Endothelial cell of umbilical vein (primary cell): ENCODE measurements at regions not wholly inside any gene's neighbourhood (a gene's known extent, or its start where the extent isn't known, plus 50 kb on each side); places are given as distances from the start of the nearest gene placed in this dataset.

Experiments used
- BruUV-seq: library from RNA; stranded (reverse); fragments of 400-500 nt; replicated peaks from 2 replicates; lab custom pipeline; 2021; lab: Mats Ljungman, UMichigan
- CTCF ChIA-PET: fragments of 300-600, 350-600 bp; sonication (Branson Sonifier 250); formaldehyde crosslinking; loops from one replicate; lab custom pipeline; 2021; ENCODE audit warnings: antibody characterized with exemption, inconsistent platforms; lab: Charles Lee
- POLR2A ChIA-PET: fragments of 300-600, 350-600 bp; sonication (Branson Sonifier 250); formaldehyde crosslinking; loops from one replicate; lab custom pipeline; 2021; ENCODE audit warnings: antibody characterized with exemption, inconsistent platforms; lab: Charles Lee
- DNase-seq: peaks from one replicate; pipeline ENCODE4 v3.0.0-alpha.2; 2011; ENCODE audit warnings: low read depth, low spot score
- FAIRE-seq: peaks from 2 replicates; lab custom pipeline; 2011; peaks lifted over from hg19 to GRCh38; lab: Jason Lieb, UNC
- H2AFZ ChIP-seq: 2 replicates; pipeline ENCODE4 v1.6.0; 2012; ENCODE audit warnings: low read depth, low read length, control low read depth, inconsistent platforms
- H3K27ac ChIP-seq: 2 replicates; pipeline ENCODE4 v1.5.1; 2011; ENCODE audit warnings: low read depth, mild to moderate bottlenecking, control low read depth, low read length, moderate library complexity; ENCODE audit not compliant: insufficient read depth
- H3K27me3 ChIP-seq, 2 experiments: 2 replicates each; pipeline versions ENCODE4 v1.6.0 to v1.6.1; 2011; ENCODE audit warnings: low read length in 2 of 2, mixed read lengths in 1 of 2; ENCODE audit not compliant: control insufficient read depth in 2 of 2, insufficient read depth in 2 of 2
- H3K36me3 ChIP-seq, 2 experiments: 2 replicates in 1 of 2; 3 replicates in 1 of 2; pipeline ENCODE4 v1.5.1; 2011; ENCODE audit warnings: low read length in 2 of 2, mild to moderate bottlenecking in 1 of 2, moderate library complexity in 1 of 2; ENCODE audit not compliant: control insufficient read depth in 2 of 2, insufficient read depth in 2 of 2; ENCODE audit errors: extremely low read depth in 1 of 2
- H3K4me1 ChIP-seq: 3 replicates; pipeline ENCODE4 v1.5.1; 2011; ENCODE audit warnings: mild to moderate bottlenecking, low read length; ENCODE audit not compliant: control insufficient read depth, insufficient read depth; ENCODE audit errors: extremely low read depth
- H3K4me2 ChIP-seq: 2 replicates; pipeline ENCODE4 v1.6.1; 2011; ENCODE audit warnings: low read length, control low read depth, mixed read lengths; ENCODE audit not compliant: insufficient read depth
- H3K4me3 ChIP-seq, 3 experiments: fragments of 200-600 bp in 1 of 3; sonication (generic), shearing (Covaris generic) in 1 of 3; replicated peaks in 1 of 3; 2 replicates each; pipeline ENCODE4 v1.5.1; 2011 to 2016; ENCODE audit warnings: control low read depth in 3 of 3, low read length in 3 of 3, mild to moderate bottlenecking in 2 of 3, inconsistent platforms in 1 of 3, low read depth in 1 of 3, moderate library complexity in 1 of 3; ENCODE audit not compliant: insufficient read depth in 1 of 3
- H3K79me2 ChIP-seq: 2 replicates; pipeline ENCODE4 v1.6.0; 2012; ENCODE audit warnings: low read length, inconsistent platforms; ENCODE audit not compliant: control insufficient read depth, insufficient read depth
- H3K9ac ChIP-seq: replicated peaks from 2 replicates; pipeline ENCODE3; 2011; ENCODE audit warnings: low read length, control low read depth; ENCODE audit not compliant: insufficient read depth; ENCODE audit errors: extremely low read depth
- H3K9me1 ChIP-seq: replicated peaks from 3 replicates; pipeline ENCODE4 v1.6.0; 2011; ENCODE audit warnings: mild to moderate bottlenecking, low read length; ENCODE audit not compliant: control insufficient read depth, insufficient read depth; ENCODE audit errors: extremely low read depth
- H3K9me3 ChIP-seq: replicated peaks from 2 replicates; pipeline ENCODE4 v1.5.1; 2012; ENCODE audit warnings: low read length, inconsistent platforms; ENCODE audit not compliant: control insufficient read depth, insufficient read depth
- H4K20me1 ChIP-seq: replicated peaks from 2 replicates; pipeline ENCODE3; 2011; ENCODE audit warnings: mild to moderate bottlenecking, low read length; ENCODE audit not compliant: control insufficient read depth, insufficient read depth; ENCODE audit errors: extremely low read depth
- CTCF ChIP-seq, 2 donors: IDR thresholded peaks; 1 replicate in 1 of 2; 2 replicates in 1 of 2; pipeline ENCODE4 v1.5.1; 2011; ENCODE audit warnings: low read length in 2 of 2, mild to moderate bottlenecking in 2 of 2, moderate library complexity in 2 of 2, control low read depth in 1 of 2, inconsistent platforms in 1 of 2, low read depth in 1 of 2; ENCODE audit not compliant: insufficient read depth in 1 of 2; ENCODE audit errors: extremely low read depth in 1 of 2
- EZH2 ChIP-seq: IDR thresholded peaks from 2 replicates; pipeline ENCODE4 v1.6.1; 2012; ENCODE audit warnings: borderline replicate concordance, low read depth, mild to moderate bottlenecking, moderate library complexity, low read length, inconsistent platforms; ENCODE audit not compliant: severe bottlenecking
- FOS ChIP-seq: IDR thresholded peaks from 2 replicates; pipeline ENCODE4 v1.6.1; 2011; ENCODE audit warnings: mild to moderate bottlenecking, low read length, moderate library complexity, borderline replicate concordance; ENCODE audit not compliant: insufficient read depth
- GATA2 ChIP-seq: IDR thresholded peaks from 2 replicates; pipeline ENCODE4 v1.7.0; 2011; ENCODE audit warnings: low read depth, mild to moderate bottlenecking, moderate library complexity, mixed read lengths, low read length; ENCODE audit not compliant: insufficient read length, insufficient read depth
- JUN ChIP-seq: IDR thresholded peaks from 2 replicates; pipeline ENCODE4 v1.6.1; 2011; ENCODE audit warnings: borderline replicate concordance, low read depth; ENCODE audit not compliant: insufficient read length, insufficient read depth
- MYC ChIP-seq: IDR thresholded peaks from one replicate; pipeline ENCODE4 v1.6.1; 2011; ENCODE audit warnings: mild to moderate bottlenecking, low read depth, low read length
- POLR2A ChIP-seq: IDR thresholded peaks from 2 replicates; pipeline ENCODE4 v1.6.1; 2012; ENCODE audit warnings: low read depth, mild to moderate bottlenecking, control low read depth, low read length
- POLR2AphosphoS5 ChIP-seq: IDR thresholded peaks from 2 replicates; pipeline ENCODE4 v1.6.1; 2012; ENCODE audit warnings: low read depth, mild to moderate bottlenecking, control low read depth, low read length, moderate library complexity; ENCODE audit not compliant: insufficient read depth
- dilution Hi-C: fragments of 300-500 bp; cut with MboI; formaldehyde crosslinking; loops from one replicate; pipeline ENCODE4 v1.15.0; 2019; ENCODE audit warnings: low sequenced_read_pairs; ENCODE audit not compliant: extremely low pct_ligation_motif_present
- intact Hi-C: fragments of 100-400 bp; cut with micrococcal nuclease; formaldehyde crosslinking; loops from one replicate; pipeline ENCODE4 v1.10.0; 2022
- TF ChIP-seq, protein P1 (sequence below): IDR thresholded peaks from 2 replicates; pipeline ENCODE4 v1.6.1; 2011; ENCODE audit not compliant: insufficient read depth, insufficient read length

DNA sequence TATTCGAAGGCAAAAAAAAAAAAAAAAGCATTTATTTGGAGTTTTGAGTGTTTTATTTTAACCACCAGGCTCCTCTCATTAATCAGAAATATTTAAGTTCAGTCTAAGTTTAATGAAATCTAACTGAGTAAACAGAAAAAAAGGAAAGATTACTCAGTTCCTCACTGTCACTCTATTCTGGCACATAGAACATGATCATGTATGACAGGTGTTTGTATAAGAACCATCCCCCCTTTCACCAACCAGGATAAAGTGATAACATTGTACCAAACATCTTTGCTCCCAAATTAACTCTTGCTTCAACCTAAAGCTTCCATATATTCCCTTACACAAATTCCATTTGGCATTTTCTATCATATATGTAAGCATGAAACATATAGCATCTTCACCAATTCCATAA is 176.2 kb upstream of the HSF2 start:
- Histone ChIP-seq H3K9me1 (no peaks in the 10 kb centered on the region), H2AFZ (no peak overlapping the region), H3K4me2 (no peak overlapping the region), H3K79me2 (no peaks in the 10 kb centered on the region), H3K4me3 (no peak overlapping the region), H3K9me3 (no peaks in the 10 kb centered on the region), H3K27ac (no peak overlapping the region), H3K9ac (no peak overlapping the region), H3K36me3 (no peaks in the 10 kb centered on the region), H4K20me1 (no peaks in the 10 kb centered on the region), H3K4me1 (no peaks in the 10 kb centered on the region), H3K27me3 (no peaks in the 10 kb centered on the region)
- intact Hi-C loops, result no loop called here
- DNase-seq (no peak), FAIRE-seq (no peak)
- dilution Hi-C loops, result no loop called here
- BruUV-seq, result no TSS peak
- TF ChIP-seq GATA2, result no peak
- no peak for TF ChIP-seq EZH2
- TF ChIP-seq MYC, result no peak
- TF ChIP-seq POLR2AphosphoS5, result no peak
- no peak for TF ChIP-seq FOS
- no peak for TF ChIP-seq CTCF (IDR thresholded peaks at IDR 0.05; ENCODE audit: extremely low read depth in 1 of 2, insufficient read depth in 1 of 2, low read depth in 1 of 2, low read length in 2 of 2)
- TF ChIP-seq, protein P1, sequence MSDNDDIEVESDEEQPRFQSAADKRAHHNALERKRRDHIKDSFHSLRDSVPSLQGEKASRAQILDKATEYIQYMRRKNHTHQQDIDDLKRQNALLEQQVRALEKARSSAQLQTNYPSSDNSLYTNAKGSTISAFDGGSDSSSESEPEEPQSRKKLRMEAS, result no peak
- no peak for TF ChIP-seq POLR2A
- no peak for TF ChIP-seq JUN
- POLR2A ChIA-PET, result no interaction called here
- CTCF ChIA-PET, result no interaction called here
